BLaER1 treated with 17β-estradiol and CSF1 and Interleukin-3, amounts not matched to agents 10 nM and 100 nM (cell line): ENCODE measurements at regions not wholly inside any gene's neighbourhood (a gene's known extent, or its start where the extent isn't known, plus 50 kb on each side); places are given as distances from the start of the nearest gene placed in this dataset.

Source experiments
- H3K27ac ChIP-seq, 11 experiments: shearing (Covaris generic); formaldehyde crosslinking; 2 replicates each; pipeline ENCODE4 v1.8.1; 2022
- H3K27me3 ChIP-seq, 11 experiments: shearing (Covaris generic); formaldehyde crosslinking; 2 replicates each; pipeline ENCODE4 v1.8.1; 2022
- H3K36me3 ChIP-seq, 11 experiments: shearing (Covaris generic); formaldehyde crosslinking; 2 replicates each; pipeline ENCODE4 v1.8.1; 2022
- H3K4me1 ChIP-seq, 10 experiments: shearing (Covaris generic); formaldehyde crosslinking; 2 replicates each; pipeline ENCODE4 v1.8.1; 2022
- H3K4me2 ChIP-seq, 11 experiments: shearing (Covaris generic); formaldehyde crosslinking; 2 replicates each; pipeline ENCODE4 v1.8.1; 2022
- H3K4me3 ChIP-seq, 10 experiments: shearing (Covaris generic); formaldehyde crosslinking; 2 replicates each; pipeline ENCODE4 v1.8.1; 2022
- H3K9ac ChIP-seq, 11 experiments: shearing (Covaris generic); formaldehyde crosslinking; 2 replicates each; pipeline ENCODE4 v1.8.1; 2022
- H3K9me3 ChIP-seq, 11 experiments: shearing (Covaris generic); formaldehyde crosslinking; replicated peaks in 1 of 11; 2 replicates each; pipeline ENCODE4 v1.8.1; 2022
- H4K20me1 ChIP-seq, 11 experiments: shearing (Covaris generic); formaldehyde crosslinking; 2 replicates each; pipeline ENCODE4 v1.8.1; 2022
- Cebpa-rat ChIP-seq, 11 experiments: shearing (Covaris generic); IDR thresholded peaks; 2 replicates each; pipeline ENCODE4 v1.8.1; 2022

- no peak overlapping the region for H3K9ac ChIP-seq
- H3K27ac ChIP-seq: no peak overlapping the region
These were observed 72.7 kb upstream of the ITPRID2 start for GRCh38 chr2:181818840-181819239.

DNA sequence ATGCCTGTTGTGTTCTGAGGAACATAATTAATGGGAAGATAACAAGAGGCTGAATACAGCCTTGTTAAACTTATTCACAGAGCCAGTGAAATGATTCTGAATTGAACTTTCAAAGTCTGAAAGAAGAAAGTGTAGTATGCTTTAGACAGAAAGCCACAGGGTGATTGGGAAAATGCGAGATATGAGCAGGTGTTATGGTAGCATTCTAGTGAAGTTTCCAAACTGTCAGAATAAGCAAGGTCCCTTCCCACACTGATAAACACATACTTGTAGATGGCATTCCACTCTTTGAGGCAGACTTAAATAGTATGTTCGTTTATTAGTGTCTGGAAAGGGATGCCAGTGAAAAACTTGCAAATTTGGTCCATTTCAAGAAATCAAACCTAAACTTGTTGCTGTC lies 70.5 kb upstream of the ITPRID2 start:
- no peak for TF ChIP-seq Cebpa-rat (IDR thresholded peaks at IDR 0.05)
- H3K4me1 ChIP-seq: peaks cover 0 to 7% (median 0%) of the 10 kb centered on the region in 10 experiments; a peak in 3 of 20 replicates
- no peaks in the 10 kb centered on the region for H3K36me3 ChIP-seq
- H3K4me3 ChIP-seq: no peak overlapping the region
- H3K27me3 ChIP-seq: no peaks in the 10 kb centered on the region
- no peak overlapping the region for H3K4me2 ChIP-seq
- no peaks in the 10 kb centered on the region for H3K9me3 ChIP-seq
- no peaks in the 10 kb centered on the region for H4K20me1 ChIP-seq
- no peak overlapping the region for H3K27ac ChIP-seq
- no peak overlapping the region for H3K9ac ChIP-seq

More at GRCh38 chr2:181818840-181819239, 72.7 kb upstream of the ITPRID2 start:
- no peaks in the 10 kb centered on the region for H3K36me3 ChIP-seq
- no peaks in the 10 kb centered on the region for H3K9me3 ChIP-seq
- TF ChIP-seq Cebpa-rat (IDR thresholded peaks at IDR 0.05): no peak
- H3K4me2 ChIP-seq: no peak overlapping the region
- no peak overlapping the region for H3K4me3 ChIP-seq
- no peaks in the 10 kb centered on the region for H4K20me1 ChIP-seq
- peaks cover 0 to 9% (median 0%) of the 10 kb centered on the region in 10 experiments; a peak in 5 of 20 replicates for H3K4me1 ChIP-seq
- H3K27me3 ChIP-seq: no peaks in the 10 kb centered on the region

GRCh38 chr2:181822097-181822496 lies 69.4 kb upstream of the ITPRID2 start:
- no peaks in the 10 kb centered on the region for H3K9me3 ChIP-seq
- H4K20me1 ChIP-seq: no peaks in the 10 kb centered on the region
- no peak overlapping the region for H3K4me2 ChIP-seq
- TF ChIP-seq Cebpa-rat (IDR thresholded peaks at IDR 0.05): no peak
- H3K4me1 ChIP-seq: no peaks in the 10 kb centered on the region
- H3K27me3 ChIP-seq: no peaks in the 10 kb centered on the region
- no peak overlapping the region for H3K9ac ChIP-seq
- H3K4me3 ChIP-seq: no peak overlapping the region
- no peaks in the 10 kb centered on the region for H3K36me3 ChIP-seq
- H3K27ac ChIP-seq: no peak overlapping the region

DNA sequence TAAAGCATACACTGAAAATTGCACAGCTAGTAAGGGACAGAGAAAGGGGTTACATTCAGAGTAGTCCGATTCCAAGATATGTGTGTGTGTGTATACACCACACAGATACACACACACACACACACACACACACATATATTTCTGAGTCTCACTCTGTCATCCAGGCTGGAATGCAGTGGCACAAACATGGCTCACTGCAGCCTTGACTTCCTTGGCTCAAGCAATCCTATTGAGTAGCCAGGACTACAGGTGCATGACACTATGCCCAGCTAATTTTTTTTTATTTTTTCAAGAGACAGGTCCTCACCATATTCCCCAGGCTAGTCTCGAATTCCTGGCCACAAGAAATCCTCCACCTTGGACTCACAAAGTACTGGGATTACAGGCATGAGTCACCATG lies 68.1 kb upstream of the ITPRID2 start:
- Histone ChIP-seq H3K9me3 (no peaks in the 10 kb centered on the region), H3K9ac (no peak overlapping the region), H3K36me3 (no peaks in the 10 kb centered on the region), H3K27ac (no peak overlapping the region), H3K4me1 (no peaks in the 10 kb centered on the region), H3K27me3 (no peaks in the 10 kb centered on the region), H3K4me2 (no peak overlapping the region), H3K4me3 (no peak overlapping the region), H4K20me1 (no peaks in the 10 kb centered on the region)
- no peak for TF ChIP-seq Cebpa-rat (IDR thresholded peaks at IDR 0.05)

DNA sequence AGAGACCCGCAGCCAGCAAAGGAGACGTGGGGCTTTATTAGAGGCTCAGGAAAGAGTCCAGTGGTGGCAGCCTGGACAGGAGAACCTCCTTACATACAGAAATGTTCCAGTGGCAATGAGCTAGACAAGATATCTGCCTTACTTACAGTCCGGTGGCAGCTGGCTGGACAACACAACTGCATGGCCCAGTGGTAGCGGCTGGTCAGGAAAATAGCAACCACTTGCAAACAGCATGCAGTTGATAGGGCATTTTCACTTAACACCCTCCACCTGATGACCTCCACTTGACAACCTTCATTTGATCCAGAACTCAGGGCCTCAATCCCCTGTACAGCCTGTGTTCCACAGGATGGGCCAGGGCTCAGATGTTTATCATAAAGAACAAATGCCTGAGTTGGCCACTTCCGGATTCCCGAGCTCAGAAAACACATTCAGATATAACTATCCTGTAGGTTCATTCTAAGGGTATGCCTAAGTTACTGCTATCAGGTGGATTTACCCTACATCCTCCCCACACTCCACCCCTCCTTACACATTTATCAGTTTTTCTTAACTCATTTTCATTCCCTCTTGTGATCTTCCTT lies 63.3 kb upstream of the ITPRID2 start:
- Histone ChIP-seq H3K27me3 (no peaks in the 10 kb centered on the region), H3K4me2 (no peak overlapping the region), H3K36me3 (no peaks in the 10 kb centered on the region), H3K9me3 (no peaks in the 10 kb centered on the region), H3K4me1 (no peaks in the 10 kb centered on the region), H3K4me3 (no peak overlapping the region), H4K20me1 (no peaks in the 10 kb centered on the region), H3K9ac (no peak overlapping the region), H3K27ac (no peak overlapping the region)
- no peak for TF ChIP-seq Cebpa-rat (IDR thresholded peaks at IDR 0.05)

GRCh38 chr2:181829230-181829629 lies 62.3 kb upstream of the ITPRID2 start:
- H3K27ac ChIP-seq: no peak overlapping the region
- no peak overlapping the region for H3K4me2 ChIP-seq
- no peaks in the 10 kb centered on the region for H3K27me3 ChIP-seq
- H3K36me3 ChIP-seq: no peaks in the 10 kb centered on the region
- no peak overlapping the region for H3K9ac ChIP-seq
- H3K9me3 ChIP-seq: peaks cover 0 to 5% (median 0%) of the 10 kb centered on the region in 11 experiments; a peak in 9 of 22 replicates
- H3K4me1 ChIP-seq: no peaks in the 10 kb centered on the region
- no peak overlapping the region for H3K4me3 ChIP-seq
- TF ChIP-seq Cebpa-rat (IDR thresholded peaks at IDR 0.05): no peak
- no peaks in the 10 kb centered on the region for H4K20me1 ChIP-seq

DNA sequence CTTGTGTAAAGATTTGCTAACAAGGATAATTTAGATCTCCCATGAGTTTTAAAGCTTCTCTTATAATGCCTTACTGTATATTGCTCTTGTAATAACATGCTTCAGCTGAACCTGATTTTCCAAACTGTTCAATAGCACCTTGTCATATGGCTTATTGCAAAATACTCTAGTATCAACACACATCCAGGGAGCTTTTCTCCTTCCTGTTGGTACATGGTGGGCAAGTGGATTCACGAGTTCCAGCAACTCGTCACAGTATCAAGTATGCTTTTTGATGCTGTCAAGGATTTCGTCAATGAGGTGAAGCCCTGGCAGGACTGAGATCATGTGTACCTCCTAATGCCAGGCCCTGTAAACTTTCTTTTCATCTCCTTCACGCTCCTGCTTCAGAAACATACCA lies 59.5 kb upstream of the ITPRID2 start:
- H3K4me2 ChIP-seq: no peak overlapping the region
- H4K20me1 ChIP-seq: no peaks in the 10 kb centered on the region
- TF ChIP-seq Cebpa-rat (IDR thresholded peaks at IDR 0.05): no peak
- H3K4me1 ChIP-seq: no peaks in the 10 kb centered on the region
- H3K27me3 ChIP-seq: no peaks in the 10 kb centered on the region
- no peak overlapping the region for H3K4me3 ChIP-seq
- H3K9ac ChIP-seq: no peak overlapping the region
- no peaks in the 10 kb centered on the region for H3K36me3 ChIP-seq
- no peak overlapping the region for H3K27ac ChIP-seq
- H3K9me3 ChIP-seq: peaks cover 0 to 11% (median 5%) of the 10 kb centered on the region in 11 experiments; a peak in 12 of 22 replicates

DNA sequence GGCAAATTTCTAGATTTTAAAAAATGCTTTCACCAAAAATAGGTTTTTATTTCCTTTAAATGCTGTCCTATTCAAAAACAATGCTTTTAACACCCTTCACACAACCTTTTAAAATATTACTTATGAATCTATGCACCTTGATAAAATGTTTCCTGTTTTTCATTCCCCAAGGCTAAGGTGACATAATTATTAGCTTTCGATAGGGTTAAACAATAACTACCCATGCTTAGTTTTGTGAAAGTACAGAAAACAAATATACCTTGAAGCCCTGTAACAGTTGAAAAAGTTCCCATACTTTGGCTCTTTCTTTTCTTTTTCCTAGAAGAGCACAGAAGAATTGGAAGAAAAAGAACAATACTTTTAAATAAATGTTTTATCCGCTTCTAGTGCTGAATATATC lies 54.9 kb upstream of the ITPRID2 start:
- H4K20me1 ChIP-seq: no peaks in the 10 kb centered on the region
- no peak overlapping the region for H3K4me3 ChIP-seq
- no peak overlapping the region for H3K4me2 ChIP-seq
- no peak overlapping the region for H3K9ac ChIP-seq
- no peaks in the 10 kb centered on the region for H3K27me3 ChIP-seq
- TF ChIP-seq Cebpa-rat (IDR thresholded peaks at IDR 0.05): no peak
- no peak overlapping the region for H3K27ac ChIP-seq
- no peaks in the 10 kb centered on the region for H3K4me1 ChIP-seq
- peaks cover 0 to 11% (median 5%) of the 10 kb centered on the region in 11 experiments; a peak in 12 of 22 replicates for H3K9me3 ChIP-seq
- no peaks in the 10 kb centered on the region for H3K36me3 ChIP-seq

DNA sequence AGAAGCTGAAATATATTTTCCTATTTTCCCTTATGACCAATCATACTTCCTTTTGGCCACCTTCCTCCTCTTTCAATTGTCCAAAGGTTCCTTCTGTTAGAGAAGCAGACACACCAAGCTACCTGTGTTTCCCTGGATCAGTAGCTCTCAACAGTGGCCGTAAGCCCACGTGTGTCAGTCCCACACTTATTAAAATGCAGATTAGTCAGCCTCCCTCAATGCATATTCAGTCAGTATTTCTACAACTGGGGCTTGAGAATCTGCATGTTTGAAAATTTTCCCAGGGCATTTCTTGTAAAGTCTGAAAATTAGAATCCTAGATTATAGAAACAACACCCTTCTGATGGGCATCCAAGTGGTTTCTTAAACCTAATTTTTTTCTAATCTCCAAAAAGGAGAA lies 54.0 kb upstream of the ITPRID2 start:
- Histone ChIP-seq H3K27me3 (no peaks in the 10 kb centered on the region), H3K4me1 (no peaks in the 10 kb centered on the region), H3K9ac (no peak overlapping the region), H3K9me3 (peaks cover 0 to 11% (median 5%) of the 10 kb centered on the region in 11 experiments; a peak in 12 of 22 replicates), H3K27ac (no peak overlapping the region), H3K36me3 (no peaks in the 10 kb centered on the region), H3K4me2 (no peak overlapping the region), H3K4me3 (no peak overlapping the region), H4K20me1 (no peaks in the 10 kb centered on the region)
- TF ChIP-seq Cebpa-rat (IDR thresholded peaks at IDR 0.05): no peak

DNA sequence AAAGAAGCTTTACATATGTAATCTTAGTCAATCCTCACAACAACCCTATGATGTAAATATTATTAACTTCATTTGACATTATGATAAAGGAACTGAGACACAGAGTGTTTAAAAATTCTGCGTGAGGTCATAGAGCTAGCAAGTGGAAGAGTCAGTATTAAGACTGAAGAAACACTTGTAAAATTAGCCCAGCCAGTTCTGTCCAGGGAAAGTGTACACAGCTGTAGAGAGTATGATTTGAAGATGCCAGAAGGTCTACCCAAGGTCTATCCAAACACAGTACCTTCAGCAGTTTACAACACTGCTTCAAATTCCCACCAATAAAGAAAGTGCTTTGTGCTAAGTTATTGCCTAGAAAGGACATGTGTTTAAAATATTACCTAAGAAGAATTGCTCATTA lies 51.7 kb upstream of the ITPRID2 start:
- Histone ChIP-seq H3K4me3 (no peak overlapping the region), H3K9me3 (peaks cover 0 to 1% (median 0%) of the 10 kb centered on the region in 11 experiments; a peak in 3 of 22 replicates), H3K27ac (no peak overlapping the region), H3K9ac (no peak overlapping the region), H3K27me3 (no peaks in the 10 kb centered on the region), H4K20me1 (no peaks in the 10 kb centered on the region), H3K4me2 (no peak overlapping the region), H3K36me3 (no peaks in the 10 kb centered on the region), H3K4me1 (no peaks in the 10 kb centered on the region)
- no peak for TF ChIP-seq Cebpa-rat (IDR thresholded peaks at IDR 0.05)
